ENCODE measurements at regions not wholly inside any gene's neighbourhood (a gene's known extent, or its start where the extent isn't known, plus 50 kb on each side); places are given as distances from the start of the nearest gene placed in this dataset.

GRCh38 chr5:164051745-164052144 lies 546.3 kb downstream of the MAT2B start:
- no peak for DNase-seq

GRCh38 chr5:164052536-164053093 lies 547.2 kb downstream of the MAT2B start:
- no peak for DNase-seq

- no peak for DNase-seq
Measured at GRCh38 chr5:164053123-164053522, 547.7 kb downstream of the MAT2B start.

GRCh38 chr5:164054461-164054860 lies 549.0 kb downstream of the MAT2B start:
- DNase-seq = no peak

- no peak for DNase-seq
Measured at GRCh38 chr5:164057121-164057520, 551.7 kb downstream of the MAT2B start.

- DNase-seq = no peak
Measured at GRCh38 chr5:164058621-164059020, 553.2 kb downstream of the MAT2B start.

- no peak for DNase-seq
Measured at GRCh38 chr5:164059471-164059870, 554.1 kb downstream of the MAT2B start.

- no peak for DNase-seq
Measured at GRCh38 chr5:164060786-164061355, 555.5 kb downstream of the MAT2B start.

- no peak for DNase-seq
Measured at GRCh38 chr5:164062304-164062703, 556.9 kb downstream of the MAT2B start.

GRCh38 chr5:164065266-164065665 lies 559.8 kb downstream of the MAT2B start:
- no peak for DNase-seq

GRCh38 chr5:164071671-164072070 lies 566.3 kb downstream of the MAT2B start:
- no peak for DNase-seq

- no peak for DNase-seq
Measured at GRCh38 chr5:164073081-164073480, 567.7 kb downstream of the MAT2B start.

GRCh38 chr5:164076556-164076955 lies 571.1 kb downstream of the MAT2B start:
- DNase-seq = no peak

GRCh38 chr5:164090358-164090757 lies 584.9 kb downstream of the MAT2B start:
- no peak for DNase-seq

GRCh38 chr5:164091836-164092235 lies 586.4 kb downstream of the MAT2B start:
- DNase-seq = no peak

GRCh38 chr5:164094291-164094690 lies 588.9 kb downstream of the MAT2B start:
- DNase-seq = no peak

- no peak for DNase-seq
Measured at GRCh38 chr5:164097749-164098148, 592.3 kb downstream of the MAT2B start.

GRCh38 chr5:164098531-164098930 lies 593.1 kb downstream of the MAT2B start:
- no peak for DNase-seq

GRCh38 chr5:164098979-164099378 lies 593.6 kb downstream of the MAT2B start:
- DNase-seq = no peak

- DNase-seq = no peak
Measured at GRCh38 chr5:164115420-164115819, 610.0 kb downstream of the MAT2B start.

- DNase-seq = no peak
Measured at GRCh38 chr5:164119806-164120447, 614.5 kb downstream of the MAT2B start.

- no peak for DNase-seq
Measured at GRCh38 chr5:164127527-164127926, 622.1 kb downstream of the MAT2B start.

GRCh38 chr5:164132358-164132757 lies 626.9 kb downstream of the MAT2B start:
- no peak for DNase-seq

- no peak for DNase-seq
Measured at GRCh38 chr5:164137095-164137494, 631.7 kb downstream of the MAT2B start.

- DNase-seq = no peak
Measured at GRCh38 chr5:164139423-164139822, 634.0 kb downstream of the MAT2B start.

Measured in activated CD4-positive, alpha-beta T cell treated with anti-CD3 and anti-CD28 coated beads for 48 hours (primary cell).